PFSK-1 (cell line): ENCODE measurements at regions not wholly inside any gene's neighbourhood (a gene's known extent, or its start where the extent isn't known, plus 50 kb on each side); places are given as distances from the start of the nearest gene placed in this dataset.

ENCODE experiments used
- POLR2AphosphoS5 ChIP-seq: IDR thresholded peaks from 2 replicates; pipeline ENCODE4 v1.6.1; 2012; ENCODE audit warnings: low read depth, mild to moderate bottlenecking, control low read depth, low read length, moderate library complexity
- TAF1 ChIP-seq: IDR thresholded peaks from 2 replicates; pipeline ENCODE4 v1.6.1; 2012; ENCODE audit warnings: low read length, control low read depth, borderline replicate concordance; ENCODE audit not compliant: insufficient read depth

- TF ChIP-seq TAF1 (no peak), POLR2AphosphoS5 (no peak)
Observed at GRCh38 chr6:24060982-24061754, 64.8 kb upstream of the NRSN1 start.
